Body of pancreas (tissue), 4 donors: ENCODE measurements at regions not wholly inside any gene's neighbourhood (a gene's known extent, or its start where the extent isn't known, plus 50 kb on each side); places are given as distances from the start of the nearest gene placed in this dataset.

Experiments used
- ATAC-seq: fragments of 150-250 bp; one replicate; pipeline ENCODE4 v1.9.1; 2016
- DNase-seq, 4 donors: peaks; one replicate each; pipeline ENCODE4 v3.0.0-alpha.2; 2019
- H3K27ac ChIP-seq, 4 donors: fragments of 200-600 bp; sonication (generic); 1 replicate in 3 of 4; 2 replicates in 1 of 4; pipeline versions ENCODE4 v1.5.1 to v1.6.1; 2016 to 2019; ENCODE audit warnings: mild to moderate bottlenecking in 1 of 4, mixed read lengths in 1 of 4, moderate library complexity in 1 of 4
- H3K27me3 ChIP-seq, 2 donors: fragments of 200-600 bp; sonication (generic); one replicate each; pipeline ENCODE4 v1.6.0; 2016; ENCODE audit warnings: mild to moderate bottlenecking in 1 of 2
- H3K36me3 ChIP-seq, 2 donors: fragments of 200-600 bp; sonication (generic); replicated peaks in 1 of 2; 2 replicates each; pipeline ENCODE4 v1.5.1; 2016; ENCODE audit warnings: low read depth in 2 of 2; ENCODE audit not compliant: insufficient read depth in 1 of 2
- H3K4me1 ChIP-seq: fragments of 200-600 bp; sonication (generic); one replicate; pipeline ENCODE4 v1.6.0; 2016
- H3K4me3 ChIP-seq, 2 donors: fragments of 200-600 bp; sonication (generic); 1 replicate in 1 of 2; 2 replicates in 1 of 2; pipeline ENCODE4 v1.5.1; 2016 to 2019
- H3K9me3 ChIP-seq, 3 donors: fragments of 200-600 bp; sonication (generic); 1 replicate in 2 of 3; 2 replicates in 1 of 3; pipeline ENCODE4 v1.5.1; 2016
- CTCF ChIP-seq, 7 experiments: fragments of 450-650 bp in 4 of 7; fragments of 200-600 bp in 3 of 7; sonication (generic) in 3 of 7; IDR thresholded peaks; one replicate each; pipeline ENCODE4 v1.5.1; 2016 to 2019; ENCODE audit warnings: antibody characterized with exemption in 7 of 7
- POLR2A ChIP-seq, 3 donors: fragments of 450-650 bp; IDR thresholded peaks; one replicate each; pipeline ENCODE4 v1.6.1; 2016; ENCODE audit warnings: antibody characterized with exemption in 3 of 3, mild to moderate bottlenecking in 2 of 3
- WGBS, 2 donors: methylation state at CpG; one replicate each; pipeline ENCODE4 v1.1.5; 2017; 5-methylcytosine and 5-hydroxymethylcytosine counted together
- intact Hi-C: fragments of 100-400 bp; cut with DNase I; formaldehyde crosslinking; loops from one replicate; pipeline ENCODE4 v1.15.1; 2023

- DNase-seq (no peak), ATAC-seq (no peak)
- H3K4me1 ChIP-seq: no peaks in the 10 kb centered on the region
- H3K4me3 ChIP-seq: no peak overlapping the region
- H3K27ac ChIP-seq: no peak overlapping the region
- no peaks in the 10 kb centered on the region for H3K36me3 ChIP-seq
- TF ChIP-seq POLR2A (IDR thresholded peaks at IDR 0.05): no peak
- no peak for TF ChIP-seq CTCF (IDR thresholded peaks at IDR 0.05)
- no peaks in the 10 kb centered on the region for H3K9me3 ChIP-seq
- intact Hi-C loops: no loop called here
- H3K27me3 ChIP-seq: no peaks in the 10 kb centered on the region
Measured at GRCh38 chr13:34000955-34001354, 183.0 kb downstream of the RFC3 start.

GRCh38 chr13:34001389-34001788 lies 183.4 kb downstream of the RFC3 start:
- H3K4me3 ChIP-seq: no peak overlapping the region
- ATAC-seq (no peak), DNase-seq (no peak)
- H3K27me3 ChIP-seq: no peaks in the 10 kb centered on the region
- intact Hi-C loops: no loop called here
- 82 to 90% methylated on average over 4 of the region's 4 CpGs for WGBS, 2 donors
- no peaks in the 10 kb centered on the region for H3K36me3 ChIP-seq
- H3K4me1 ChIP-seq: no peaks in the 10 kb centered on the region
- no peak for TF ChIP-seq CTCF (IDR thresholded peaks at IDR 0.05)
- TF ChIP-seq POLR2A (IDR thresholded peaks at IDR 0.05): no peak
- H3K27ac ChIP-seq: no peak overlapping the region
- no peaks in the 10 kb centered on the region for H3K9me3 ChIP-seq

- TF ChIP-seq POLR2A (IDR thresholded peaks at IDR 0.05): no peak
- no peak for TF ChIP-seq CTCF (IDR thresholded peaks at IDR 0.05)
- no peak for ATAC-seq
- Histone ChIP-seq H3K4me1 (no peaks in the 10 kb centered on the region), H3K4me3 (no peak overlapping the region), H3K27me3 (no peaks in the 10 kb centered on the region), H3K27ac (no peak overlapping the region), H3K36me3 (no peaks in the 10 kb centered on the region), H3K9me3 (no peaks in the 10 kb centered on the region)
- intact Hi-C loops: no loop called here
- DNase-seq: no peak
- WGBS, 2 donors: 61% methylated on average over 1 of the region's 1 CpG
Measured at GRCh38 chr13:34002141-34002540, 184.2 kb downstream of the RFC3 start.

GRCh38 chr13:34002924-34003323 lies 185.0 kb downstream of the RFC3 start:
- H3K9me3 ChIP-seq: no peaks in the 10 kb centered on the region
- no peak overlapping the region for H3K27ac ChIP-seq
- no peaks in the 10 kb centered on the region for H3K4me1 ChIP-seq
- no peak for DNase-seq
- no peak overlapping the region for H3K4me3 ChIP-seq
- no peaks in the 10 kb centered on the region for H3K27me3 ChIP-seq
- TF ChIP-seq CTCF (IDR thresholded peaks at IDR 0.05) (no peak), POLR2A (IDR thresholded peaks at IDR 0.05) (no peak)
- intact Hi-C loops: no loop called here
- WGBS, 2 donors: 87% methylated on average over 4 of the region's 4 CpGs
- no peaks in the 10 kb centered on the region for H3K36me3 ChIP-seq
- ATAC-seq: no peak

- Histone ChIP-seq H3K4me3 (no peak overlapping the region), H3K4me1 (no peaks in the 10 kb centered on the region), H3K36me3 (no peaks in the 10 kb centered on the region), H3K9me3 (no peaks in the 10 kb centered on the region), H3K27me3 (no peaks in the 10 kb centered on the region), H3K27ac (no peak overlapping the region)
- 53 to 76% methylated on average over 4 of the region's 4 CpGs for whole genome bisulfite sequencing, 2 donors
- TF ChIP-seq CTCF (IDR thresholded peaks at IDR 0.05) (no peak), POLR2A (IDR thresholded peaks at IDR 0.05) (no peak)
- intact Hi-C loops: no loop called here
- DNase-seq: no peak
- no peak for ATAC-seq
Measured at GRCh38 chr13:34003656-34004055, 185.7 kb downstream of the RFC3 start.
